ENCODE measurements at regions not wholly inside any gene's neighbourhood (a gene's known extent, or its start where the extent isn't known, plus 50 kb on each side); places are given as distances from the start of the nearest gene placed in this dataset.
"Not testable (repeated sequence)": the region's sequence is repeated elsewhere in the genome, so short reads cannot be mapped to it uniquely, and the experiment has no call there.

DNA sequence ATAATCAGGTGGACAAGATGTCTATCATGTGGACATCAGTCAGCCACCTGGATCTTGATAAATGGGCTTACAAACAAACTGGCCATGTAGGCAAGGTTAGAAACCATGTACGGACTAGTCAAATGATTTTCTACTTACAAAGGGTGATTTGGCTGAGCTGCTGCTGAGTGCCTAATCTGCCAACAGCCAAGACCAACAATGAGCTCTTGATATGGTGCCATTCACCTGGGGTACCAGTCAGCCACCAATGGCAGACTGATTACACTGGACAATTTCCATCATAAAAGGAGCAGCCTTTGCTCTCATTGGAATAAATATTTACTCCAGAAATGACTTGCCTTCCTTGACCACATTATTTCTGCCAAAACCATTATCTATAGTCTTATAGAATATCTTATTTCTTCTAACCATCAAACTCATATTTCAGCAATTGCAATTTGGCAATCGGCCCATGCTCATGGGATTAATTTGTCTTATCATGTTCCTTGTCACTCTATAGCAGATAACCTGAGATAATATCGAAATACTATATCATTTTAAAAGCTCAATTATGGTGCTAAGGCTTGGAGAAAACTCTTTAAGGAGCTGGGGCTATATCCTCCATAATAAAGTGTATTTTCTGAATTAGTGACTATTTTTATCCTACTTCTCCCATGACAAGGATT, 135.1 kb downstream of the SLC25A46 start:
- Histone ChIP-seq H2AFZ (ENCODE audit: insufficient read depth, low read depth, low read length, poor library complexity, severe bottlenecking) (no peak overlapping the region), H3K4me1 (ENCODE audit: control insufficient read depth in 2 of 2, insufficient read depth in 2 of 2, low read length in 2 of 2) (no peaks in the 10 kb centered on the region), H3K9me3 (ENCODE audit: control extremely low read depth in 1 of 3, control insufficient read depth in 2 of 3, insufficient read depth in 1 of 3, low read length in 2 of 3) (peaks cover 0 to 8% (median 0%) of the 10 kb centered on the region in 3 donors), H3K27ac (ENCODE audit: low read length in 2 of 2) (no peak overlapping the region), H3K9ac (ENCODE audit: low read length) (no peak overlapping the region), H3K4me2 (replicated peaks; ENCODE audit: low read depth, low read length, poor library complexity, severe bottlenecking) (no peak overlapping the region), H4K20me1 (ENCODE audit: control insufficient read depth, insufficient read depth, low read length, poor library complexity, severe bottlenecking) (no peaks in the 10 kb centered on the region), H3K27me3 (replicated peaks in 1 of 4; ENCODE audit: control extremely low read depth in 1 of 4, control insufficient read depth in 3 of 4, insufficient read depth in 4 of 4, low read length in 3 of 4) (no peaks in the 10 kb centered on the region), H3K4me3 (ENCODE audit: control extremely low read depth in 1 of 5, extremely low read depth in 1 of 5, insufficient read depth in 1 of 5, low read depth in 2 of 5, low read length in 4 of 5) (no peak overlapping the region), H3K36me3 (replicated peaks in 1 of 2; ENCODE audit: control extremely low read depth in 1 of 2, control insufficient read depth in 1 of 2, extremely low read depth in 1 of 2, insufficient read depth in 2 of 2, low read length in 1 of 2) (no peaks in the 10 kb centered on the region), H3K79me2 (ENCODE audit: control insufficient read depth, insufficient read depth, low read length) (no peaks in the 10 kb centered on the region)
- no peak overlapping the region for H3K4me3 Mint-ChIP-seq
- ATAC-seq (ENCODE audit: low read depth) (no peak), DNase-seq (no peak)
- intact Hi-C loops (cut with micrococcal nuclease), result no loop called here
- no peaks in the 10 kb centered on the region for H3K27me3 Mint-ChIP-seq
- no peak overlapping the region for H3K27ac Mint-ChIP-seq
- ChIA-PET POLR2A (no interaction called here), CTCF (no interaction called here)
- TF ChIP-seq, protein P1, sequence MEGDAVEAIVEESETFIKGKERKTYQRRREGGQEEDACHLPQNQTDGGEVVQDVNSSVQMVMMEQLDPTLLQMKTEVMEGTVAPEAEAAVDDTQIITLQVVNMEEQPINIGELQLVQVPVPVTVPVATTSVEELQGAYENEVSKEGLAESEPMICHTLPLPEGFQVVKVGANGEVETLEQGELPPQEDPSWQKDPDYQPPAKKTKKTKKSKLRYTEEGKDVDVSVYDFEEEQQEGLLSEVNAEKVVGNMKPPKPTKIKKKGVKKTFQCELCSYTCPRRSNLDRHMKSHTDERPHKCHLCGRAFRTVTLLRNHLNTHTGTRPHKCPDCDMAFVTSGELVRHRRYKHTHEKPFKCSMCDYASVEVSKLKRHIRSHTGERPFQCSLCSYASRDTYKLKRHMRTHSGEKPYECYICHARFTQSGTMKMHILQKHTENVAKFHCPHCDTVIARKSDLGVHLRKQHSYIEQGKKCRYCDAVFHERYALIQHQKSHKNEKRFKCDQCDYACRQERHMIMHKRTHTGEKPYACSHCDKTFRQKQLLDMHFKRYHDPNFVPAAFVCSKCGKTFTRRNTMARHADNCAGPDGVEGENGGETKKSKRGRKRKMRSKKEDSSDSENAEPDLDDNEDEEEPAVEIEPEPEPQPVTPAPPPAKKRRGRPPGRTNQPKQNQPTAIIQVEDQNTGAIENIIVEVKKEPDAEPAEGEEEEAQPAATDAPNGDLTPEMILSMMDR (IDR thresholded peaks at IDR 0.05), result no peak
- no peak for TF ChIP-seq EZH2 (IDR thresholded peaks at IDR 0.05; ENCODE audit: borderline replicate concordance, insufficient read depth, low read depth, low read length, poor library complexity, severe bottlenecking)
- WGBS (ENCODE audit: insufficient coverage), result no CpG with 5 or more reads among the region's 3 CpGs
- H3K4me1 Mint-ChIP-seq, result no peaks in the 10 kb centered on the region
- H3K9me3 Mint-ChIP-seq (ENCODE audit: insufficient read depth), result no peaks in the 10 kb centered on the region

DNA sequence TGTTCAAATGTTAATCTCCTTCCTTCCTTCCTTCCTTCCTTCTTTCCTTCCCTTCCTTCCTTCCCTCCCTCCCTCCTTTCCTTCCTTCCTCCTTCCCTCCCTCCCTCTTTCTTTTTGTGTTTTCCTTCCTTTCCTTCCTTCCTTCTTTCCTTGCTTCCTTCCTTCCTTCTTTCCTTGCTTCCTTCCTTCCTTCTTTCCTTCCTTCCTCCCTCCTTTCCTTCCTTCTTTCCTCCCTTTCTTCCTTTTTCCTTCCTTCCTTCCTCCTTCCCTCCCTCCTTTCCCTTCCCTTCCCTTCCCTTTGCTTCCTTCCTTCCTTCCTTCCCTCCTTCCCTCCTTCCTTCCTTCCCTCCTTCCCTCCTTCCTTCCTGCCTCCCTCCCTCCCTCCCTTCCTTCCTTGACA, 136.3 kb downstream of the SLC25A46 start:
- H3K27ac ChIP-seq (ENCODE audit: low read length in 2 of 2); ATAC-seq (ENCODE audit: low read depth); H3K36me3 ChIP-seq (replicated peaks in 1 of 2; ENCODE audit: control extremely low read depth in 1 of 2, control insufficient read depth in 1 of 2, extremely low read depth in 1 of 2, insufficient read depth in 2 of 2, low read length in 1 of 2); CTCF ChIA-PET; H3K27me3 ChIP-seq (replicated peaks in 1 of 4; ENCODE audit: control extremely low read depth in 1 of 4, control insufficient read depth in 3 of 4, insufficient read depth in 4 of 4, low read length in 3 of 4); intact Hi-C loops (cut with micrococcal nuclease); H2AFZ ChIP-seq (ENCODE audit: insufficient read depth, low read depth, low read length, poor library complexity, severe bottlenecking); H3K9ac ChIP-seq (ENCODE audit: low read length); H3K27me3 Mint-ChIP-seq; H3K9me3 Mint-ChIP-seq (ENCODE audit: insufficient read depth); H3K4me3 ChIP-seq (ENCODE audit: control extremely low read depth in 1 of 5, extremely low read depth in 1 of 5, insufficient read depth in 1 of 5, low read depth in 2 of 5, low read length in 4 of 5); H3K27ac Mint-ChIP-seq; H3K79me2 ChIP-seq (ENCODE audit: control insufficient read depth, insufficient read depth, low read length); H3K4me3 Mint-ChIP-seq; H3K4me1 Mint-ChIP-seq; POLR2A ChIA-PET; H3K4me2 ChIP-seq (replicated peaks; ENCODE audit: low read depth, low read length, poor library complexity, severe bottlenecking); H3K9me3 ChIP-seq (ENCODE audit: control extremely low read depth in 1 of 3, control insufficient read depth in 2 of 3, insufficient read depth in 1 of 3, low read length in 2 of 3); H4K20me1 ChIP-seq (ENCODE audit: control insufficient read depth, insufficient read depth, low read length, poor library complexity, severe bottlenecking); H3K4me1 ChIP-seq (ENCODE audit: control insufficient read depth in 2 of 2, insufficient read depth in 2 of 2, low read length in 2 of 2); DNase-seq: not testable (repeated sequence)

Data from B cell (primary cell).